ENCODE measurements at regions not wholly inside any gene's neighbourhood (a gene's known extent, or its start where the extent isn't known, plus 50 kb on each side); places are given as distances from the start of the nearest gene placed in this dataset.
"Not testable (repeated sequence)": the region's sequence is repeated elsewhere in the genome, so short reads cannot be mapped to it uniquely, and the experiment has no call there.

- DNase-seq, result no peak
Observed at GRCh38 chr2:176826984-176827668, 385.5 kb upstream of the HNRNPA3 start.

DNA sequence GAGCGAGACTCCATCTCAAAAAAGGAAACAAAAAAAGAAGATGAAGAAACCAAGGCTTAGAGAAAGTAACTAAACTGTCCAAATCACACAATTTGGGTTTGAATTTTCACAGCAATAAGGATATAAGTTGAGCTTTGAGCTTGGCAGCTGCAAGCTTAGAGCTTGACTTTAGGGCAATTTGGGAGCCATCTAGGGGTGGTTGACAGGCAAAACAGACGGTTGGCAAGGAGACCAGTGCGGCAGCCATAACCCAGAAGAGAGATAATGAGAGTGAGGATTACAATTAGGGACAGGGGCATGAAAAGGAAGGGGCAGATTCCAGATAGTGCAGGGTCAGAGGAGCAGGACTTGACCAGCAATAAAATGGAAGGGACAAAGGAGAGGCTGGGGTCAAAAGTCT lies 382.2 kb upstream of the HNRNPA3 start:
- DNase-seq, result no peak

GRCh38 chr2:176832086-176832485 lies 380.5 kb upstream of the HNRNPA3 start:
- DNase-seq, result no peak

DNA sequence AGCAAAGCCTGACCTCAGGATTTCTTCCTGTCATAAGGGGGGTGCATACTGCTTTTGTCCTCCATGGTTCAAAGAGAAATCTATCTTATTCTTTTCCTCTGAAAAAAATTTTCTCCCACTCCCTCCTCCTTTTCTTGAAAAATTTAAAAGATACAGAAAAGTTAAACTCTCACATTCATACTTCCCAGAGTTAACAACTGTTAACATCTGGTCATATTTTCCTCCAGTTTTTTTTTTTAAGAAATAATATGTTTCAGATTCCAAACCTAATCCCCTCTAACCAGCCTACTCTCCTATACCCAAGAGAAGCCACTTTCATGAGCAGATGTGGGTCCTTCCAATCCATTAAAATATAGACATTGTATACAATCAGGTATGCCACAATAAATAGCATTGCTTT lies 378.9 kb upstream of the HNRNPA3 start:
- DNase-seq, result no peak

DNA sequence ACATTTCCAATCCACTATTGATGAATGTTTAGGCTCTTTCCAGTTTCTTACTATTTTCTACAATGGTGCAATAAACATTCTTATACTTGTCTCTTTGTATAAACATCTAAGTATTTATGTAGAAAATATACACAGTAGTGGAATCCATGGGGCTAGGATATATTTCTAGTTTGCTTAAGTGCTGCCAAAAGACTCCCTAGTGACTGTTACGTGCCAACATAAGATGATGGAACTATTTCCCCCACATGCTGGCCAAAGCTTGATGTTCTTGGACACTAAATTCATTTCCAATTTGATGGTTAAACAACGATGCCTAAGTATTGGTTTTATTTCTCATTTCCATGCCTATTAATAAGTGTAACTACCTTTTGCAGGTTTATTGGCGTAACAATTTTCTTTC lies 378.4 kb upstream of the HNRNPA3 start:
- no peak for DNase-seq

- DNase-seq, result no peak
Observed at GRCh38 chr2:176843208-176843607, 369.4 kb upstream of the HNRNPA3 start.

DNA sequence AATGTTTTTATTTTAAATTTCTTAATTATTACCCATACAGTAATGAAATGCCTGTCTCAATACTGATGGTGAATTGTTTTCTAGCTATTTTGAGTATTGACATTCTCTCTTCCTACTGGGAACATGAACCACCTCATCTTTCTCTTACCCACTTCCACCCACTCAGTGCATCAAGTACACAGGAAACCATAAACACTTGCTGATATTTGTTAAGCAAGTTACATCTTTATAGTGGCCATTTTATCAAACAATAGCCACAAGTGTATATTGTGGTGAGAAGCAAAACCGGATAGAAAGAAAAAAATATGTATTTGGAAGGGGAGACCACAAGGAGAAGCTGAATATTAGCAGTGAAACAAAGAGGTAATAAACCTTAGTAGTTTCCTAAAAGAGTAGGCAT lies 368.1 kb upstream of the HNRNPA3 start:
- no peak for DNase-seq

GRCh38 chr2:176845718-176846117 lies 366.9 kb upstream of the HNRNPA3 start:
- DNase-seq, result no peak

- DNase-seq, result no peak
Observed at GRCh38 chr2:176847575-176847974, 365.0 kb upstream of the HNRNPA3 start.

DNA sequence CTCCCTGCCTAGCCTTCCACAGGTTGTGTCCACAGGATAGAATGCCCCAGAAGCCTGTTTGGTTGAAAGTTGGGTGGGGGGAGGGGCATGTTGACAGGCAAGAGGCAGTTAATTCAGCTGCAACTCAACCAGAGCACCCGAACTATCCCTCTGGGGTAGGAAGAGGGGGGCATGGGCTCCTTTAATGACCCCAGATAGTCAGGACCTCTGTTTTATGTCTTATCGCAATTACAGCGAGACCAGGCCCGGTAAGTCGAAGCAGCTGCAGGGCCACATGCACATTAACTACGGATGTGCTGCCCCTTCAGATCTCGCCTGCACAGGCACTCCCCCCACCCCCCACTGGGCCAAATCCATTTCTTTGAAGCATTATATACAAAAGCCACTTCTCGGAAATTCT lies 363.8 kb upstream of the HNRNPA3 start:
- no peak for DNase-seq

- DNase-seq, result no peak
Observed at GRCh38 chr2:176851200-176851888, 361.2 kb upstream of the HNRNPA3 start.

DNA sequence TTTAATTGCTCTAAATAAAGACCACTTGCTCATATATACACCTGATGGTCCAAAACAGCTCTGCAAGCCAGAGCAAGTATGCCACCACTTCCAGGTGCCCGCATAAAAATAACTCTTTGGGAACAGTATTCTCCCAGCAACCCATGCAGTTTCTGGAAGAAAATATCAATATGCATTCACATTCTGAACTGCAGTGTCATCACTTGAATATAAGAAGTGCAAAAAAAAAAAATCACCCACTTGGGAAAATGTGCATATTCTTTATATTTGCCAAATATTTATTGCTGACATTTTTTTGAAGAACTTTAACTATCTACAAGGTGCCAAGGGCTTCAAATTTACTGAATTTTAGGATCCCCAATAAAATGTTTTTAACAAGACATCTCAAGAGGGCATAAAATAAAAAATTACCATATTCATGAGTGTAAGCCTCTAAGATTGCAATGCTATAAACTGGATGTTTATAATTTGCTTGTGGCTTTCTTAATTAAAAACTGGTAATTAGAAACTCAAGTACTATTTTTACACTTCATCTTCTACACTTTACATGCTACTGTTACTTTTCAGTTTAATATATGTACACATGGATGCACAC lies 360.6 kb upstream of the HNRNPA3 start:
- no peak for DNase-seq

DNA sequence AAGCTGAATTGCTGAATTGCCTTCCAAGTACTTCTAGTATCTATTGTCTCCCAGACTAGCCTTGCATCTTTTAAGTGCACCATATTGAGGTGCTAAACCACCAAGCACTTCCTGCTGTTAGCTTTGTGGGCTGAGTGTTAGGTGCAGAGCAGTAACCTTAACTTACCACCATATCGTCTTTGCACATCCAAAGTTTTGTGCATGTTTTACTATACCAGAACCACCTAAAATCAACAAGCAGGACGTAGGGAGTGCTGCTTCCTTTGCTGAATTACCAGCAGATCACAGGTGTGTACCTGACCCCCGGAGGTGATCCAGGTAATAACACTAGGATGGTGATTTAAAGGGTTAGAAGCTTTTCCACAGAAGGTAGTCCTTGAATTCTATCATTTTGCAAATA lies 359.9 kb upstream of the HNRNPA3 start:
- no peak for DNase-seq

- no peak for DNase-seq
Observed at GRCh38 chr2:176854062-176854461, 358.5 kb upstream of the HNRNPA3 start.

GRCh38 chr2:176854878-176855277 lies 357.7 kb upstream of the HNRNPA3 start:
- DNase-seq, result no peak

DNA sequence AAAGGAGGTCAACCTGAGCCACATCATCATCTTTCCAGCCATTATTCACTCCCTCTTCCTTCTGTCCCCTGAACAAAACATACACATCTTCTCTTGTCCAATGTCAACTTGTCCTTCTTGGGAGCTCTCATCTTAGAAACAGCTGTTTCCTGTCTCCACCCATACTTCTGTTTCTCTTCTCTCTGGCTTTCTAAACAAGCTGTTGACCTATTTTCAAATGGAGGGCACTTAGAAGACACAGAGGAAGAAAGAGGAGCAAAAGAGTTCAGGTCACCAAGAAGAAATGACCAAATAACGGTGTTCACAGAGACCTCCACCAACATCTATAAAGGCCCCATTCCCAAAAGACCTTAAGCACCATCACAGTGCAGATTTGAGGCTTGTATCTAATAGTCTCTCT lies 355.9 kb upstream of the HNRNPA3 start:
- DNase-seq, result no peak

DNA sequence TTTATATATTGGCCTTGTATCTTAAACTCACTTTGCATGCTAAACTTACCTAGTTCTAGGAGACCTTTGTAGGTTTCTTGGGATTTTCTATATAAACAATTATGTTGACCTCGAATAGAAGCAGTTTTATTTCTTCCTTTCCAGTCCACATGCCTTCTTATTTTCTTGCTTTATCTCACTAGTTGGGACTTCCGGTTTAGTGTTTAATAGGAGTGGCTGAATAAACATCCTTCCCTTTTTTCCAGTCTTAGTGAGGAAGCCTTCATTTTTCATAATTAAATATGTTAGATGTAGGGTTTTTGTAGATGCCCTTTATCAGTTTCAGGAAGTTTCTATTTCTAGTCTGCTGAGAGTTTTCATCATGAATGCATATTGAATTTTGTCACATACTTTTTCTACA lies 347.3 kb upstream of the HNRNPA3 start:
- DNase-seq, result no peak

- DNase-seq, result no peak
Observed at GRCh38 chr2:176872406-176872805, 340.2 kb upstream of the HNRNPA3 start.

DNA sequence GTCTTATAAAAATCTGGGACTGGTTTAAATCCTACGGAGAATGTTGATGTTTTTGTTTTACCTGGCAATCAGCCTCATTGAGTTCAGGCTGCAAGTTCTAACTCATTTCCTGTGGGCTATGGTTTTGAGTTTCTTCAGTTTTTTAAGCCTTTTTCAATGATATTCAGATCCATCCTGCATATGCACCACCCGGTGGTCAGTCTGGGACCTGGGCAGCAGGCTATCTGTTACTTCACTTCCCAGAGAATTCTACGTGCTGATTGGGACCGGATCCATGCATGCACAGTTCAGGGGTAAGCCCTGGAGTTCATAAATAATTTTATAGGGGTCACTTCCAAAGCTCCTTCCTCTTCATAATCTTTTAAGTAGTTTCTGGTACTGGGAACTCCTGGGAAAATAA lies 339.2 kb upstream of the HNRNPA3 start:
- DNase-seq, result no peak

- DNase-seq, result no peak
Observed at GRCh38 chr2:176876493-176877103, 336.0 kb upstream of the HNRNPA3 start.

- DNase-seq, result no peak
Observed at GRCh38 chr2:176879426-176879995, 333.1 kb upstream of the HNRNPA3 start.

- not testable (repeated sequence) for DNase-seq
Observed at GRCh38 chr2:176882045-176882444, 330.5 kb upstream of the HNRNPA3 start.

- DNase-seq, result no peak
Observed at GRCh38 chr2:176885001-176885643, 327.5 kb upstream of the HNRNPA3 start.
